Cardiac septum (tissue), 1 donor: ENCODE measurements at regions not wholly inside any gene's neighbourhood (a gene's known extent, or its start where the extent isn't known, plus 50 kb on each side); places are given as distances from the start of the nearest gene placed in this dataset.

ENCODE experiments used
- DNase-seq: peaks from one replicate; pipeline ENCODE4 v3.0.0-alpha.2; 2020; ENCODE audit warnings: low spot score
- intact Hi-C: fragments of 100-400 bp; cut with DNase I; formaldehyde crosslinking; loops from one replicate; pipeline ENCODE4 v1.14.0; 2022
- donor health status: DM: no; HTN: no; CAD: no.

DNA sequence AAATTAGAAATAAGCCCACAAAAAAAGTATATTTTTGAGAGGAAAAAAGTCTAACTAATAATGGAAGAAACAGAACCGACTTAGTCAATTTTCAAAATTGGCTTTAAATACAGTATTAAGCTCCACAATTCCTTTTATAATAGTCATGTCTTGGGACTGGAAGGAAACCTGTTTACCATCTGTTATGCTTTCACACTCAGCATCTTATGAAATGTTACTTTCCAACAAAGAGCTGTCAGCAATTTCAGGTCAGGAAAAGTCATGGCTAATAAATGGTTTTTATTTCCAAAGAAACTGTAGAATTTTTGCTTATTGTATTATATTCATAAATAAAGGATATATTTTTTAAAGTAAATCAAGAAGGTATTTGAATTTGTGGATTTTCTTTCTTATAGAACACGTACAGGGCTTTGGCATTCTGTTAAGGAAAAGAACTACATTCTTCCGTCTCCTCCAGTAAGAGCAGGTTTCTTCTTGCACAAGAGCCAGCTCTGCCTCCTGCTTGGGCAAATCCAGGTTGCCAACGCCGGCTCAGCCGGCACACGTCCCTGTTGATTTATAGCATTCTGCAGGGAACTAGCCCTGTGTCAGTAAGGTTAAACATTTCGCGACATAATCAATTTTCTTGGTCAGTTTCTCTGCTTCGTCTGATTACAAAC is 52.9 kb upstream of the GPR12 start:
- no peak for DNase-seq
- intact Hi-C loops, result no loop called here

DNA sequence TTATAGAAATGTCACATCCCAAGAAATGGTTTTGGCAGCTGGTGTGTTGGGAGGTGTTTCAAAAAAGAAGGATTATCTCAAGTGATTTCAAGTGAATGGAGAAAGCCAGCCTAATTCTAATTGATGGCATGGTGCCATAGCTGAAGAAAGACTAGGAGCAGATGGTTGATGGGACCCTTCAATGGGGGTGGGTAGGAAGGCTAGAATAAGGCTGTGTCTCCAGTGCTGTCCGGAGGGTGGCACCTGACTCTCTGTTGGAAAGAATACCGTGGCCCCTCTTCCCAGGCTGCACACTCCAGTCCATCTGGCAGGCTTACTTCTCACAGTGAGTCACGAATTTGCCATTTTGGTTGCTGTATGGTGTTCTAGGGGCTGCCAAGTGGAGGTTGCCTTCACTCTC is 51.0 kb upstream of the GPR12 start:
- DNase-seq, result no peak
- intact Hi-C loops, result no loop called here
